ENCODE measurements at regions not wholly inside any gene's neighbourhood (a gene's known extent, or its start where the extent isn't known, plus 50 kb on each side); places are given as distances from the start of the nearest gene placed in this dataset.

DNA sequence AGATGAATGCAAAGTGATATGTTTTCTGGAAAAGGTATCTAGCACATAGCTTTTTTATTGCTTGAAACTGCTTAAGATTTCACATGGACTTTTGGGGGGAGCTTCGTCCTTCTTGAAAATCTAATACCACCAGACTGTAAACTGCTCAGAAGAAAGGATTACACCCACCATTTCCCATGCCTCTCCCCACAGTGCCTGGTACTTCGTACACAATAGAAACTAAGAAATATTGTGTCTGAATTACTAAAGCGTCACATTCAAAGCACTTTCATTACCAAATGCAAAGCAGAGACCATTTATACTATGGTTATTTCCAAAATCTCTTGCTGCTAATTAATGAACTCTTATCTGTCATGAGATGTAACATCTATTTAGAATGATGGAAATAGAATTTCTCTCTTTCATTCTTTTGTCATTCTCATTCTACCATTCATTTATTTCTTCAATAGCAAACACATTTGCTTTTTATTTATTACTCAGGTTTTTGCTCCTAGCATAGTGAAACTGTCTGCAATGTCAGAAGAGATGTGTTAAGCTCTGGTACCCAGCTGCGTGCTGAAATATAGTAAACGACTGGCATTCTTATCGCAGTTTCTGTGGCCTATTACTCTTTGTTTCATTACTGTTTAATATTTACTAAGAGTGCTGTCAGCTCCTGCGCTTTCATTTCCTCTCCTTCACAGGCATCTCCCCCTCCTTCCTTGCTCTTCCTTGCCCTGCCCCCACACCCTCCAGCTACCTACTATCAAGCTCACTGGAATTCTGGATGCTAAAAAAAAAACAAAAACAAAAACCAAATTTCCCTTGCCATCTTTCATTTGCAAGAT lies 51.4 kb upstream of the RAPGEF2 start:
- peaks cover 49% of the 10 kb centered on the region for H3K4me1 Mint-ChIP-seq
- TF ChIP-seq, protein P1, sequence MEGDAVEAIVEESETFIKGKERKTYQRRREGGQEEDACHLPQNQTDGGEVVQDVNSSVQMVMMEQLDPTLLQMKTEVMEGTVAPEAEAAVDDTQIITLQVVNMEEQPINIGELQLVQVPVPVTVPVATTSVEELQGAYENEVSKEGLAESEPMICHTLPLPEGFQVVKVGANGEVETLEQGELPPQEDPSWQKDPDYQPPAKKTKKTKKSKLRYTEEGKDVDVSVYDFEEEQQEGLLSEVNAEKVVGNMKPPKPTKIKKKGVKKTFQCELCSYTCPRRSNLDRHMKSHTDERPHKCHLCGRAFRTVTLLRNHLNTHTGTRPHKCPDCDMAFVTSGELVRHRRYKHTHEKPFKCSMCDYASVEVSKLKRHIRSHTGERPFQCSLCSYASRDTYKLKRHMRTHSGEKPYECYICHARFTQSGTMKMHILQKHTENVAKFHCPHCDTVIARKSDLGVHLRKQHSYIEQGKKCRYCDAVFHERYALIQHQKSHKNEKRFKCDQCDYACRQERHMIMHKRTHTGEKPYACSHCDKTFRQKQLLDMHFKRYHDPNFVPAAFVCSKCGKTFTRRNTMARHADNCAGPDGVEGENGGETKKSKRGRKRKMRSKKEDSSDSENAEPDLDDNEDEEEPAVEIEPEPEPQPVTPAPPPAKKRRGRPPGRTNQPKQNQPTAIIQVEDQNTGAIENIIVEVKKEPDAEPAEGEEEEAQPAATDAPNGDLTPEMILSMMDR (conservative IDR thresholded peaks at IDR 0.05), result no peak
- DNase-seq, result no peak
- Histone ChIP-seq H3K9me3 (ENCODE audit: control insufficient read depth, low read length) (no peaks in the 10 kb centered on the region), H3K4me3 (ENCODE audit: low read length) (no peak overlapping the region), H3K36me3 (ENCODE audit: control insufficient read depth, insufficient read depth, low read length) (no peaks in the 10 kb centered on the region), H3K9ac (ENCODE audit: extremely low read depth, low read length, poor library complexity, severe bottlenecking) (no peak overlapping the region), H3K4me1 (ENCODE audit: control insufficient read depth, insufficient read depth, low read length) (peaks cover 10% of the 10 kb centered on the region), H3K27ac (ENCODE audit: low read depth, low read length) (no peak overlapping the region), H3K27me3 (ENCODE audit: control insufficient read depth, insufficient read depth, low read length, poor library complexity, severe bottlenecking) (no peaks in the 10 kb centered on the region)
- H3K4me3 Mint-ChIP-seq, result no peak overlapping the region
- WGBS, 2 experiments (ENCODE audit: insufficient coverage in 1 of 2, insufficient read length in 1 of 2), result 64 to 78% methylated on average over 5 to 7 of the region's 7 CpGs
- no peaks in the 10 kb centered on the region for H3K27me3 Mint-ChIP-seq (ENCODE audit: insufficient read depth)
- H3K9me3 Mint-ChIP-seq, result no peaks in the 10 kb centered on the region
- H3K27ac Mint-ChIP-seq, result no peak overlapping the region
- H3K36me3 Mint-ChIP-seq (ENCODE audit: low read depth), result no peaks in the 10 kb centered on the region

GRCh38 chr4:159052315-159052714 lies 50.6 kb upstream of the RAPGEF2 start:
- peaks cover 58% of the 10 kb centered on the region for H3K4me1 Mint-ChIP-seq
- no peaks in the 10 kb centered on the region for H3K9me3 Mint-ChIP-seq
- no peak overlapping the region for H3K4me3 ChIP-seq (ENCODE audit: low read length)
- no peak overlapping the region for H3K27ac Mint-ChIP-seq
- H3K4me3 Mint-ChIP-seq, result no peak overlapping the region
- H3K9me3 ChIP-seq (ENCODE audit: control insufficient read depth, low read length), result no peaks in the 10 kb centered on the region
- no peak for DNase-seq
- no peak overlapping the region for H3K27ac ChIP-seq (ENCODE audit: low read depth, low read length)
- TF ChIP-seq, protein P1 (conservative IDR thresholded peaks at IDR 0.05), result no peak
- no peaks in the 10 kb centered on the region for H3K27me3 ChIP-seq (ENCODE audit: control insufficient read depth, insufficient read depth, low read length, poor library complexity, severe bottlenecking)
- no peaks in the 10 kb centered on the region for H3K36me3 Mint-ChIP-seq (ENCODE audit: low read depth)
- WGBS, 2 experiments (ENCODE audit: insufficient coverage in 1 of 2, insufficient read length in 1 of 2), result 89 to 96% methylated on average over 3 to 6 of the region's 6 CpGs
- no peaks in the 10 kb centered on the region for H3K36me3 ChIP-seq (ENCODE audit: control insufficient read depth, insufficient read depth, low read length)
- H3K27me3 Mint-ChIP-seq (ENCODE audit: insufficient read depth), result no peaks in the 10 kb centered on the region
- H3K9ac ChIP-seq (ENCODE audit: extremely low read depth, low read length, poor library complexity, severe bottlenecking), result no peak overlapping the region
- peaks cover 16% of the 10 kb centered on the region for H3K4me1 ChIP-seq (ENCODE audit: control insufficient read depth, insufficient read depth, low read length)
